ENCODE measurements at regions not wholly inside any gene's neighbourhood (a gene's known extent, or its start where the extent isn't known, plus 50 kb on each side); places are given as distances from the start of the nearest gene placed in this dataset.
"Not testable (repeated sequence)": the region's sequence is repeated elsewhere in the genome, so short reads cannot be mapped to it uniquely, and the experiment has no call there.

GRCh38 chr1:88608139-88608943 is 75.7 kb upstream of the PKN2 start:
- intact Hi-C loops (cut with micrococcal nuclease): no loop called here
- peak overlapping the region in 1 of 8 donors; percentile 2 for H3K4me3 Mint-ChIP-seq
- no peaks in the 10 kb centered on the region for H3K9me3 Mint-ChIP-seq
- ChIA-PET POLR2A (ENCODE audit: partially characterized antibody) (no interaction called here), CTCF (ENCODE audit: partially characterized antibody) (interaction anchor here (1.0 kb wide), 1 partner anchor 270 kb away, joined by 3 read pairs; no protein-coding TSS in a partner anchor)
- no peaks in the 10 kb centered on the region for H3K36me3 Mint-ChIP-seq
- DNase-seq: peak in 4 of 5 donors; percentile 3 to 26 (median 12)
- Histone ChIP-seq H3K36me3 (ENCODE audit: insufficient read depth, low read length) (no peaks in the 10 kb centered on the region), H3K9me3 (ENCODE audit: control insufficient read depth in 1 of 2, low read length in 2 of 2) (no peaks in the 10 kb centered on the region), H3K4me3 (ENCODE audit: low read length in 2 of 2) (no peak overlapping the region), H3K27me3 (ENCODE audit: insufficient read depth, low read length) (no peaks in the 10 kb centered on the region), H3K4me1 (ENCODE audit: insufficient read depth, low read length) (no peaks in the 10 kb centered on the region), H3K27ac (ENCODE audit: low read depth, low read length) (no peak overlapping the region)
- peaks cover 9 to 10% of the 10 kb centered on the region in 2 donors for H3K27me3 Mint-ChIP-seq
- H3K27ac Mint-ChIP-seq: no peak overlapping the region
- peaks cover 0 to 5% (median 2%) of the 10 kb centered on the region in 4 donors for H3K4me1 Mint-ChIP-seq

- no peak for DNase-seq
- Mint-ChIP-seq H3K36me3 (no peaks in the 10 kb centered on the region), H3K9me3 (no peaks in the 10 kb centered on the region), H3K27ac (no peak overlapping the region), H3K4me3 (no peak overlapping the region), H3K4me1 (peaks cover 0 to 5% (median 2%) of the 10 kb centered on the region in 4 donors), H3K27me3 (peaks cover 9 to 11% of the 10 kb centered on the region in 2 donors)
- Histone ChIP-seq H3K4me1 (ENCODE audit: insufficient read depth, low read length) (no peaks in the 10 kb centered on the region), H3K27ac (ENCODE audit: low read depth, low read length) (no peak overlapping the region), H3K27me3 (ENCODE audit: insufficient read depth, low read length) (no peaks in the 10 kb centered on the region), H3K36me3 (ENCODE audit: insufficient read depth, low read length) (no peaks in the 10 kb centered on the region), H3K4me3 (ENCODE audit: low read length in 2 of 2) (no peak overlapping the region), H3K9me3 (ENCODE audit: control insufficient read depth in 1 of 2, low read length in 2 of 2) (no peaks in the 10 kb centered on the region)
- intact Hi-C loops (cut with micrococcal nuclease): no loop called here
- ChIA-PET POLR2A (ENCODE audit: partially characterized antibody) (no interaction called here), CTCF (ENCODE audit: partially characterized antibody) (interaction anchor here (1.0 kb wide), 1 partner anchor 269 kb away, joined by 3 read pairs; no protein-coding TSS in a partner anchor)
Observed at GRCh38 chr1:88609051-88609450, 75.0 kb upstream of the PKN2 start.

- Mint-ChIP-seq H3K4me3 (no peak overlapping the region), H3K27ac (no peak overlapping the region), H3K27me3 (peaks cover 11 to 12% of the 10 kb centered on the region in 2 donors), H3K9me3 (peaks cover 0 to 4% (median under 1%) of the 10 kb centered on the region in 8 donors), H3K36me3 (no peaks in the 10 kb centered on the region), H3K4me1 (peaks cover 0 to 5% (median 2%) of the 10 kb centered on the region in 4 donors)
- POLR2A ChIA-PET (ENCODE audit: partially characterized antibody): no interaction called here
- no peaks in the 10 kb centered on the region for H3K36me3 ChIP-seq (ENCODE audit: insufficient read depth, low read length)
- H3K4me3 ChIP-seq (ENCODE audit: low read length in 2 of 2): no peak overlapping the region
- no peaks in the 10 kb centered on the region for H3K9me3 ChIP-seq (ENCODE audit: control insufficient read depth in 1 of 2, low read length in 2 of 2)
- no peaks in the 10 kb centered on the region for H3K4me1 ChIP-seq (ENCODE audit: insufficient read depth, low read length)
- DNase-seq: no peak
- CTCF ChIA-PET (ENCODE audit: partially characterized antibody): no interaction called here
- intact Hi-C loops (cut with micrococcal nuclease): no loop called here
- no peak overlapping the region for H3K27ac ChIP-seq (ENCODE audit: low read depth, low read length)
- no peaks in the 10 kb centered on the region for H3K27me3 ChIP-seq (ENCODE audit: insufficient read depth, low read length)
Observed at GRCh38 chr1:88610687-88611086, 73.4 kb upstream of the PKN2 start.

- Histone ChIP-seq H3K27ac (ENCODE audit: low read depth, low read length) (no peak overlapping the region), H3K4me3 (ENCODE audit: low read length in 2 of 2) (no peak overlapping the region), H3K4me1 (ENCODE audit: insufficient read depth, low read length) (no peaks in the 10 kb centered on the region), H3K27me3 (ENCODE audit: insufficient read depth, low read length) (no peaks in the 10 kb centered on the region), H3K36me3 (ENCODE audit: insufficient read depth, low read length) (no peaks in the 10 kb centered on the region), H3K9me3 (ENCODE audit: control insufficient read depth in 1 of 2, low read length in 2 of 2) (no peaks in the 10 kb centered on the region)
- intact Hi-C loops (cut with micrococcal nuclease): no loop called here
- ChIA-PET CTCF (ENCODE audit: partially characterized antibody) (no interaction called here), POLR2A (ENCODE audit: partially characterized antibody) (no interaction called here)
- H3K36me3 Mint-ChIP-seq: peaks cover 0 to 2% of the 10 kb centered on the region in 2 donors
- H3K4me1 Mint-ChIP-seq: peaks cover 0 to 5% (median 2%) of the 10 kb centered on the region in 4 donors
- peaks cover 2 to 10% (median 5%) of the 10 kb centered on the region in 8 donors for H3K9me3 Mint-ChIP-seq
- no peak overlapping the region for H3K4me3 Mint-ChIP-seq
- DNase-seq: no peak
- no peak overlapping the region for H3K27ac Mint-ChIP-seq
- H3K27me3 Mint-ChIP-seq: peaks cover 11 to 15% of the 10 kb centered on the region in 2 donors
Observed at GRCh38 chr1:88612292-88612691, 71.8 kb upstream of the PKN2 start.

GRCh38 chr1:88612773-88613172 is 71.3 kb upstream of the PKN2 start:
- Mint-ChIP-seq H3K9me3 (peaks cover 3 to 15% (median 9%) of the 10 kb centered on the region in 8 donors), H3K27ac (no peak overlapping the region), H3K36me3 (peaks cover 2 to 4% of the 10 kb centered on the region in 2 donors), H3K4me3 (no peak overlapping the region), H3K4me1 (peaks cover 0 to 5% (median 2%) of the 10 kb centered on the region in 4 donors), H3K27me3 (peaks cover 14 to 17% of the 10 kb centered on the region in 2 donors)
- Histone ChIP-seq H3K36me3 (ENCODE audit: insufficient read depth, low read length) (no peaks in the 10 kb centered on the region), H3K4me1 (ENCODE audit: insufficient read depth, low read length) (no peaks in the 10 kb centered on the region), H3K27me3 (ENCODE audit: insufficient read depth, low read length) (no peaks in the 10 kb centered on the region), H3K27ac (ENCODE audit: low read depth, low read length) (no peak overlapping the region), H3K9me3 (ENCODE audit: control insufficient read depth in 1 of 2, low read length in 2 of 2) (peaks cover 0 to under 1% of the 10 kb centered on the region in 2 donors), H3K4me3 (ENCODE audit: low read length in 2 of 2) (no peak overlapping the region)
- intact Hi-C loops (cut with micrococcal nuclease): no loop called here
- POLR2A ChIA-PET (ENCODE audit: partially characterized antibody): no interaction called here
- CTCF ChIA-PET (ENCODE audit: partially characterized antibody): no interaction called here
- DNase-seq: no peak

GRCh38 chr1:88618331-88618730 is 65.7 kb upstream of the PKN2 start:
- Mint-ChIP-seq H3K36me3 (peaks cover 9% of the 10 kb centered on the region in 2 donors), H3K4me1 (no peaks in the 10 kb centered on the region), H3K27me3 (peaks cover 10 to 11% of the 10 kb centered on the region in 2 donors), H3K4me3 (no peak overlapping the region), H3K27ac (no peak overlapping the region), H3K9me3 (peaks cover 4 to 50% (median 37%) of the 10 kb centered on the region in 8 donors)
- no peak for DNase-seq
- Histone ChIP-seq H3K27ac (ENCODE audit: low read depth, low read length) (no peak overlapping the region), H3K4me1 (ENCODE audit: insufficient read depth, low read length) (no peaks in the 10 kb centered on the region), H3K4me3 (ENCODE audit: low read length in 2 of 2) (no peak overlapping the region), H3K9me3 (ENCODE audit: control insufficient read depth in 1 of 2, low read length in 2 of 2) (peaks cover 0 to 6% of the 10 kb centered on the region in 2 donors), H3K27me3 (ENCODE audit: insufficient read depth, low read length) (no peaks in the 10 kb centered on the region), H3K36me3 (ENCODE audit: insufficient read depth, low read length) (no peaks in the 10 kb centered on the region)
- ChIA-PET CTCF (ENCODE audit: partially characterized antibody) (no interaction called here), POLR2A (ENCODE audit: partially characterized antibody) (no interaction called here)
- intact Hi-C loops (cut with micrococcal nuclease): no loop called here

- not testable (repeated sequence) for H3K4me3 ChIP-seq (ENCODE audit: low read length in 2 of 2)
Observed at GRCh38 chr1:88623101-88623500, 61.0 kb upstream of the PKN2 start.

More at GRCh38 chr1:88623101-88623500, 61.0 kb upstream of the PKN2 start:
- intact Hi-C loops (cut with micrococcal nuclease); H3K4me3 Mint-ChIP-seq; POLR2A ChIA-PET (ENCODE audit: partially characterized antibody); CTCF ChIA-PET (ENCODE audit: partially characterized antibody); DNase-seq; H3K36me3 Mint-ChIP-seq; H3K4me1 Mint-ChIP-seq; H3K4me1 ChIP-seq (ENCODE audit: insufficient read depth, low read length); H3K27ac Mint-ChIP-seq; H3K27me3 ChIP-seq (ENCODE audit: insufficient read depth, low read length); H3K9me3 ChIP-seq (ENCODE audit: control insufficient read depth in 1 of 2, low read length in 2 of 2); H3K27me3 Mint-ChIP-seq; H3K36me3 ChIP-seq (ENCODE audit: insufficient read depth, low read length); H3K27ac ChIP-seq (ENCODE audit: low read depth, low read length): not testable (repeated sequence)
- H3K9me3 Mint-ChIP-seq: peaks cover 2 to 32% (median 24%) of the 10 kb centered on the region in 8 donors

Measured in CD4-positive, alpha-beta memory T cell (primary cell).